GM13977 (cell line): ENCODE measurements at regions not wholly inside any gene's neighbourhood (a gene's known extent, or its start where the extent isn't known, plus 50 kb on each side); places are given as distances from the start of the nearest gene placed in this dataset.

Experiments used
- DNase-seq: peaks from one replicate; pipeline ENCODE4 v3.0.0; 2012; ENCODE audit warnings: low spot score
- CTCF ChIP-seq: IDR thresholded peaks from 2 replicates; pipeline ENCODE4 v1.5.1; 2012; ENCODE audit warnings: mild to moderate bottlenecking, control low read depth; ENCODE audit not compliant: insufficient read depth; ENCODE audit errors: extremely low read depth, missing control alignments
- in situ Hi-C: fragments of 300-500 bp; cut with MboI; formaldehyde crosslinking; loops from one replicate; pipeline ENCODE4 v1.12.0; 2022; ENCODE audit warnings: low sequenced_read_pairs, low pct_unique_long_range_greater_than_20kb, mixed read lengths, inconsistent platforms; ENCODE audit not compliant: unreplicated experiment

GRCh38 chr4:166426300-166426863 is 553.3 kb downstream of the TLL1 start:
- in situ Hi-C loops, result no loop called here
- TF ChIP-seq CTCF, result no peak
- DNase-seq, result no peak

GRCh38 chr4:166432125-166432524 is 559.1 kb downstream of the TLL1 start:
- no peak for TF ChIP-seq CTCF
- in situ Hi-C loops, result no loop called here
- DNase-seq, result no peak

- no peak for DNase-seq
Measured at GRCh38 chr4:166432842-166433241, 559.8 kb downstream of the TLL1 start.

GRCh38 chr4:166435449-166435848 is 562.4 kb downstream of the TLL1 start:
- no peak for DNase-seq
- in situ Hi-C loops, result no loop called here
- no peak for TF ChIP-seq CTCF

More at GRCh38 chr4:166432842-166433241, 559.8 kb downstream of the TLL1 start:
- TF ChIP-seq CTCF, result no peak
- in situ Hi-C loops, result no loop called here

- no peak for TF ChIP-seq CTCF
- in situ Hi-C loops, result no loop called here
- DNase-seq, result no peak
Measured at GRCh38 chr4:166458756-166459155, 585.7 kb downstream of the TLL1 start.

GRCh38 chr4:166459621-166460020 is 586.6 kb downstream of the TLL1 start:
- in situ Hi-C loops, result no loop called here
- DNase-seq, result no peak
- TF ChIP-seq CTCF, result no peak
